AG04450 (cell line): ENCODE measurements at regions not wholly inside any gene's neighbourhood (a gene's known extent, or its start where the extent isn't known, plus 50 kb on each side); places are given as distances from the start of the nearest gene placed in this dataset.

Source experiments
- CTCF ChIA-PET: fragments of 300-600, 350-600 bp; formaldehyde crosslinking; extraction: SDS; loops from one replicate; lab custom pipeline; 2022; ENCODE audit warnings: antibody characterized with exemption, inconsistent platforms; lab: Charles Lee
- POLR2A ChIA-PET: fragments of 350-600 bp; formaldehyde crosslinking; extraction: SDS; loops from one replicate; lab custom pipeline; 2021; ENCODE audit warnings: antibody characterized with exemption, inconsistent platforms; lab: Yijun Ruan, JAX
- DNase-seq: peaks from one replicate; pipeline ENCODE4 v3.0.0-alpha.2; 2011; ENCODE audit warnings: low read depth, low spot score
- H3K27ac ChIP-seq: one replicate; pipeline ENCODE4 v1.5.1; 2012; ENCODE audit warnings: low read depth, low read length, control low read depth
- H3K27me3 ChIP-seq: one replicate; pipeline ENCODE4 v1.6.0; 2012; ENCODE audit warnings: low read length; ENCODE audit not compliant: control insufficient read depth, insufficient read depth
- H3K4me3 ChIP-seq: 2 replicates; pipeline ENCODE4 v1.5.1; 2011; ENCODE audit warnings: mild to moderate bottlenecking, low read depth, low read length, control low read depth
- H3K9me3 ChIP-seq: 2 replicates; pipeline ENCODE4 v1.5.1; 2012; ENCODE audit warnings: low read length; ENCODE audit not compliant: control insufficient read depth, insufficient read depth
- TF ChIP-seq, protein P1 (sequence below): IDR thresholded peaks from 2 replicates; pipeline ENCODE4 v1.5.1; 2011; ENCODE audit warnings: low read depth, low read length, control low read depth, inconsistent platforms

- Histone ChIP-seq H3K27ac (no peak overlapping the region), H3K27me3 (no peaks in the 10 kb centered on the region), H3K9me3 (no peaks in the 10 kb centered on the region), H3K4me3 (no peak overlapping the region)
- ChIA-PET POLR2A (no interaction called here), CTCF (no interaction called here)
- no peak for DNase-seq
- TF ChIP-seq, protein P1, sequence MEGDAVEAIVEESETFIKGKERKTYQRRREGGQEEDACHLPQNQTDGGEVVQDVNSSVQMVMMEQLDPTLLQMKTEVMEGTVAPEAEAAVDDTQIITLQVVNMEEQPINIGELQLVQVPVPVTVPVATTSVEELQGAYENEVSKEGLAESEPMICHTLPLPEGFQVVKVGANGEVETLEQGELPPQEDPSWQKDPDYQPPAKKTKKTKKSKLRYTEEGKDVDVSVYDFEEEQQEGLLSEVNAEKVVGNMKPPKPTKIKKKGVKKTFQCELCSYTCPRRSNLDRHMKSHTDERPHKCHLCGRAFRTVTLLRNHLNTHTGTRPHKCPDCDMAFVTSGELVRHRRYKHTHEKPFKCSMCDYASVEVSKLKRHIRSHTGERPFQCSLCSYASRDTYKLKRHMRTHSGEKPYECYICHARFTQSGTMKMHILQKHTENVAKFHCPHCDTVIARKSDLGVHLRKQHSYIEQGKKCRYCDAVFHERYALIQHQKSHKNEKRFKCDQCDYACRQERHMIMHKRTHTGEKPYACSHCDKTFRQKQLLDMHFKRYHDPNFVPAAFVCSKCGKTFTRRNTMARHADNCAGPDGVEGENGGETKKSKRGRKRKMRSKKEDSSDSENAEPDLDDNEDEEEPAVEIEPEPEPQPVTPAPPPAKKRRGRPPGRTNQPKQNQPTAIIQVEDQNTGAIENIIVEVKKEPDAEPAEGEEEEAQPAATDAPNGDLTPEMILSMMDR: no peak
These were observed 101.8 kb upstream of the CCL1 start for GRCh38 chr17:34464812-34465211.

- no peak overlapping the region for H3K4me3 ChIP-seq
- ChIA-PET CTCF (no interaction called here), POLR2A (no interaction called here)
- TF ChIP-seq, protein P1: no peak
- no peak overlapping the region for H3K27ac ChIP-seq
- no peaks in the 10 kb centered on the region for H3K27me3 ChIP-seq
- no peak for DNase-seq
- no peaks in the 10 kb centered on the region for H3K9me3 ChIP-seq
These were observed 95.2 kb upstream of the CCL1 start for GRCh38 chr17:34458266-34458665.

- Histone ChIP-seq H3K27ac (no peak overlapping the region), H3K4me3 (no peak overlapping the region), H3K9me3 (no peaks in the 10 kb centered on the region), H3K27me3 (no peaks in the 10 kb centered on the region)
- no peak for DNase-seq
- CTCF ChIA-PET: no interaction called here
- POLR2A ChIA-PET: no interaction called here
- TF ChIP-seq, protein P1: no peak
These were observed 93.1 kb upstream of the CCL1 start for GRCh38 chr17:34456121-34456520.

GRCh38 chr17:34452769-34453168 lies 89.7 kb upstream of the CCL1 start:
- ChIA-PET CTCF (interaction anchor here (1.3 kb wide), 1 partner anchor 33 kb away, joined by 3 read pairs; no protein-coding TSS in a partner anchor), POLR2A (no interaction called here)
- no peak for DNase-seq

DNA sequence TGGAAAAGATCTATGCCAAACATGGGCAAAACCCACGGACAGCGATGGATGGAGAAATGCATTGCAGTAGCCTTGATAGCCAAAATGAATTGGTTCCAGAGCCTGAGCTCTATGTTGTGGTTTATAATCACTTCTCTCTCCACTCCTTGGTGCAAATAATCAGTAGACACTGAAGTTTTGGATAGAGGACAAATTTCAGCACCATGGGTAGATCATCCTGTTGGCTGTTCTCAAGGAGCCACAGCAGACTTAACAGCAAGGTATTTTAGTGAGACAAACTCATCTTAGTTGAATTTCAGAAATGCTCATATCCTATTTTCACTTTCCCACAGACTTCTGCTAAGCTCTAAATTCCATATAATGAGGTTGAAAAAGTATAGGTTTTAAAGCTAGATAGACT lies 88.3 kb upstream of the CCL1 start:
- TF ChIP-seq, protein P1: no peak
- CTCF ChIA-PET: interaction anchor here (1.3 kb wide), 1 partner anchor 31 kb away, joined by 3 read pairs; no protein-coding TSS in a partner anchor
- no peak overlapping the region for H3K27ac ChIP-seq
- H3K9me3 ChIP-seq: no peaks in the 10 kb centered on the region
- no peak overlapping the region for H3K4me3 ChIP-seq
- no peak for DNase-seq
- no peaks in the 10 kb centered on the region for H3K27me3 ChIP-seq
- POLR2A ChIA-PET: interaction anchor here (0.7 kb wide), 1 partner anchor 102 kb away, joined by 7 read pairs; no protein-coding TSS in a partner anchor

More at GRCh38 chr17:34452769-34453168, 89.7 kb upstream of the CCL1 start:
- H3K27me3 ChIP-seq: no peaks in the 10 kb centered on the region
- no peak overlapping the region for H3K27ac ChIP-seq
- TF ChIP-seq, protein P1: no peak
- H3K9me3 ChIP-seq: no peaks in the 10 kb centered on the region
- H3K4me3 ChIP-seq: no peak overlapping the region
